HepG2 (cell line): ENCODE measurements at regions not wholly inside any gene's neighbourhood (a gene's known extent, or its start where the extent isn't known, plus 50 kb on each side); places are given as distances from the start of the nearest gene placed in this dataset.

ENCODE experiments used
- CTCF ChIP-seq: sonication (generic); formaldehyde crosslinking; IDR thresholded peaks from 2 replicates; pipeline ENCODE4 v1.5.0; 2020; ENCODE audit warnings: mild to moderate bottlenecking, missing genetic modification reagents, moderate library complexity
- FOXA1 ChIP-seq, 2 experiments: fragments of 450-650 bp in 1 of 2; sonication (generic) in 1 of 2; formaldehyde crosslinking in 1 of 2; IDR thresholded peaks; 2 replicates each; pipeline versions ENCODE4 v1.4.0 to v1.6.1; 2016 to 2020; ENCODE audit warnings: missing genetic modification reagents in 1 of 2
- HOXA3 ChIP-seq: sonication (generic); formaldehyde crosslinking; IDR thresholded peaks from 2 replicates; pipeline ENCODE4 v1.5.0; 2020; ENCODE audit warnings: missing genetic modification reagents
- ZFP90 ChIP-seq: sonication (generic); formaldehyde crosslinking; IDR thresholded peaks from 2 replicates; pipeline ENCODE4 v1.8.0; 2022; ENCODE audit warnings: missing genetic modification reagents, mild to moderate bottlenecking, inconsistent platforms, borderline replicate concordance
- ZNF296 ChIP-seq: sonication (generic); formaldehyde crosslinking; conservative IDR thresholded peaks from 2 replicates; pipeline ENCODE4 v1.5.0; 2020; ENCODE audit warnings: mild to moderate bottlenecking, missing genetic modification reagents

- TF ChIP-seq ZFP90 = no peak
- TF ChIP-seq HOXA3 (CRISPR knock-in tag) = no peak
- no peak for TF ChIP-seq ZNF296 (CRISPR knock-in tag)
- no peak for TF ChIP-seq FOXA1 (IDR thresholded peaks at IDR 0.05)
- TF ChIP-seq FOXA1 (CRISPR knock-in tag; IDR thresholded peaks at IDR 0.05) = no peak
- TF ChIP-seq CTCF (CRISPR knock-in tag) = no peak
Measured at GRCh38 chr13:81021284-81021840, 680.4 kb upstream of the SPRY2 start.
